Breast epithelium (tissue), 3 donors: ENCODE measurements at regions not wholly inside any gene's neighbourhood (a gene's known extent, or its start where the extent isn't known, plus 50 kb on each side); places are given as distances from the start of the nearest gene placed in this dataset.

Experiments used
- CTCF ChIP-seq, 3 donors: fragments of 450-650 bp; IDR thresholded peaks; one replicate each; pipeline ENCODE4 v1.5.1; 2016 to 2017; ENCODE audit warnings: antibody characterized with exemption in 3 of 3, mild to moderate bottlenecking in 3 of 3, moderate library complexity in 3 of 3
- POLR2A ChIP-seq: fragments of 450-650 bp; IDR thresholded peaks from one replicate; pipeline ENCODE4 v1.6.1; 2016; ENCODE audit warnings: antibody characterized with exemption, mild to moderate bottlenecking, moderate library complexity

GRCh38 chr5:145160679-145161078 is 674.5 kb downstream of the PRELID2 start:
- no peak for TF ChIP-seq CTCF (IDR thresholded peaks at IDR 0.05)
- no peak for TF ChIP-seq POLR2A
